ENCODE measurements at regions not wholly inside any gene's neighbourhood (a gene's known extent, or its start where the extent isn't known, plus 50 kb on each side); places are given as distances from the start of the nearest gene placed in this dataset.
A peak's percentile ranks its signal among the peaks of the same experiment; 100 is the strongest.
"Not testable (repeated sequence)": the region's sequence is repeated elsewhere in the genome, so short reads cannot be mapped to it uniquely, and the experiment has no call there.

- H3K27me3 Mint-ChIP-seq: peaks cover 11 to 17% of the 10 kb centered on the region in 2 donors
- DNase-seq: no peak
- H3K4me3 Mint-ChIP-seq: no peak overlapping the region
- H3K9me3 Mint-ChIP-seq: peaks cover 6% of the 10 kb centered on the region in 2 donors
- H3K36me3 Mint-ChIP-seq: peaks cover 0 to 2% of the 10 kb centered on the region in 2 donors
- H3K4me1 Mint-ChIP-seq: peaks cover 0 to 2% of the 10 kb centered on the region in 2 donors
- no peak for ATAC-seq (replicated peaks)
- H3K27ac Mint-ChIP-seq: no peak overlapping the region
Observed at GRCh38 chr11:71137376-71137775, 115.0 kb downstream of the SHANK2 start.

- Mint-ChIP-seq H3K27me3 (peaks cover 11 to 25% of the 10 kb centered on the region in 2 donors), H3K9me3 (peaks cover 6% of the 10 kb centered on the region in 2 donors), H3K36me3 (peaks cover 0 to 2% of the 10 kb centered on the region in 2 donors), H3K27ac (no peak overlapping the region), H3K4me1 (peaks cover 0 to 2% of the 10 kb centered on the region in 2 donors), H3K4me3 (no peak overlapping the region)
- no peak for DNase-seq
- ATAC-seq (replicated peaks): no peak
Observed at GRCh38 chr11:71136095-71136845, 116.1 kb downstream of the SHANK2 start.

- Mint-ChIP-seq H3K27ac (no peak overlapping the region), H3K4me1 (peaks cover 0 to 2% of the 10 kb centered on the region in 2 donors), H3K36me3 (peaks cover 0 to 2% of the 10 kb centered on the region in 2 donors), H3K27me3 (peaks cover 11 to 30% of the 10 kb centered on the region in 2 donors), H3K9me3 (peaks cover 6% of the 10 kb centered on the region in 2 donors), H3K4me3 (no peak overlapping the region)
- no peak for ATAC-seq (replicated peaks)
- DNase-seq: no peak
Observed at GRCh38 chr11:71135112-71135511, 117.3 kb downstream of the SHANK2 start.

- H3K4me3 Mint-ChIP-seq: no peak overlapping the region
- H3K27me3 Mint-ChIP-seq: peaks cover 17 to 30% of the 10 kb centered on the region in 2 donors
- H3K27ac Mint-ChIP-seq: no peak overlapping the region
- DNase-seq: no peak
- ATAC-seq (replicated peaks): no peak
- H3K4me1 Mint-ChIP-seq: peaks cover 0 to 2% of the 10 kb centered on the region in 2 donors
- H3K36me3 Mint-ChIP-seq: peaks cover 0 to 2% of the 10 kb centered on the region in 2 donors
- peaks cover 6% of the 10 kb centered on the region in 2 donors for H3K9me3 Mint-ChIP-seq
Observed at GRCh38 chr11:71133946-71134345, 118.4 kb downstream of the SHANK2 start.

GRCh38 chr11:71131861-71132260 lies 120.5 kb downstream of the SHANK2 start:
- peaks cover 0 to 2% of the 10 kb centered on the region in 2 donors for H3K36me3 Mint-ChIP-seq
- ATAC-seq (replicated peaks) (no peak), DNase-seq (no peak)
- no peak overlapping the region for H3K4me3 Mint-ChIP-seq
- peaks cover 19 to 36% of the 10 kb centered on the region in 2 donors for H3K27me3 Mint-ChIP-seq
- peaks cover 0 to 2% of the 10 kb centered on the region in 2 donors for H3K4me1 Mint-ChIP-seq
- peaks cover 6% of the 10 kb centered on the region in 2 donors for H3K9me3 Mint-ChIP-seq
- no peak overlapping the region for H3K27ac Mint-ChIP-seq

GRCh38 chr11:71130106-71130505 lies 122.3 kb downstream of the SHANK2 start:
- no peak overlapping the region for H3K27ac Mint-ChIP-seq
- peaks cover 0 to 2% of the 10 kb centered on the region in 2 donors for H3K36me3 Mint-ChIP-seq
- no peak for ATAC-seq (replicated peaks)
- peaks cover 0 to 2% of the 10 kb centered on the region in 2 donors for H3K4me1 Mint-ChIP-seq
- H3K4me3 Mint-ChIP-seq: no peak overlapping the region
- peaks cover 16 to 30% of the 10 kb centered on the region in 2 donors for H3K27me3 Mint-ChIP-seq
- H3K9me3 Mint-ChIP-seq: peaks cover 3% of the 10 kb centered on the region in 2 donors
- DNase-seq: no peak

- no peak for ATAC-seq (replicated peaks)
- peaks cover 0 to 2% of the 10 kb centered on the region in 2 donors for H3K4me1 Mint-ChIP-seq
- no peak overlapping the region for H3K27ac Mint-ChIP-seq
- H3K4me3 Mint-ChIP-seq: no peak overlapping the region
- H3K9me3 Mint-ChIP-seq: no peaks in the 10 kb centered on the region
- H3K27me3 Mint-ChIP-seq: peaks cover 16 to 25% of the 10 kb centered on the region in 2 donors
- DNase-seq: no peak
- no peaks in the 10 kb centered on the region for H3K36me3 Mint-ChIP-seq
Observed at GRCh38 chr11:71129624-71130023, 122.8 kb downstream of the SHANK2 start.

- ATAC-seq (replicated peaks): no peak
Observed at GRCh38 chr11:71127806-71128205, 124.6 kb downstream of the SHANK2 start.

GRCh38 chr11:71126401-71126800 lies 126.0 kb downstream of the SHANK2 start:
- not testable (repeated sequence) for H3K4me1 Mint-ChIP-seq; H3K27ac Mint-ChIP-seq; H3K4me3 Mint-ChIP-seq; DNase-seq; ATAC-seq (replicated peaks); H3K9me3 Mint-ChIP-seq; H3K36me3 Mint-ChIP-seq
- peaks cover 10 to 13% of the 10 kb centered on the region in 2 donors for H3K27me3 Mint-ChIP-seq

More at GRCh38 chr11:71127806-71128205, 124.6 kb downstream of the SHANK2 start:
- peaks cover 0 to under 1% of the 10 kb centered on the region in 2 donors for H3K4me1 Mint-ChIP-seq
- H3K36me3 Mint-ChIP-seq: no peaks in the 10 kb centered on the region
- no peak for DNase-seq
- H3K9me3 Mint-ChIP-seq: peaks cover 6 to 9% of the 10 kb centered on the region in 2 donors
- H3K4me3 Mint-ChIP-seq: no peak overlapping the region
- peaks cover 10 to 19% of the 10 kb centered on the region in 2 donors for H3K27me3 Mint-ChIP-seq
- no peak overlapping the region for H3K27ac Mint-ChIP-seq

- ATAC-seq (replicated peaks) (no peak), DNase-seq (no peak)
- Mint-ChIP-seq H3K4me1 (no peaks in the 10 kb centered on the region), H3K9me3 (peaks cover 6 to 9% of the 10 kb centered on the region in 2 donors), H3K36me3 (no peaks in the 10 kb centered on the region), H3K27me3 (peaks cover 10 to 14% of the 10 kb centered on the region in 2 donors), H3K27ac (no peak overlapping the region), H3K4me3 (no peak overlapping the region)
Observed at GRCh38 chr11:71125150-71125549, 127.2 kb downstream of the SHANK2 start.

- Mint-ChIP-seq H3K4me1 (no peaks in the 10 kb centered on the region), H3K27me3 (peaks cover 11 to 20% of the 10 kb centered on the region in 2 donors), H3K9me3 (peaks cover 6 to 9% of the 10 kb centered on the region in 2 donors), H3K36me3 (no peaks in the 10 kb centered on the region), H3K4me3 (no peak overlapping the region), H3K27ac (no peak overlapping the region)
- no peak for DNase-seq
- no peak for ATAC-seq (replicated peaks)
Observed at GRCh38 chr11:71124127-71124526, 128.2 kb downstream of the SHANK2 start.

- no peak overlapping the region for H3K4me3 Mint-ChIP-seq
Observed at GRCh38 chr11:71120471-71120896, 131.9 kb downstream of the SHANK2 start.

GRCh38 chr11:71119656-71120269 lies 132.6 kb downstream of the SHANK2 start:
- ATAC-seq (replicated peaks) (no peak), DNase-seq (no peak)
- Mint-ChIP-seq H3K27me3 (peaks cover 18 to 50% of the 10 kb centered on the region in 2 donors), H3K36me3 (no peaks in the 10 kb centered on the region), H3K4me3 (no peak overlapping the region), H3K27ac (no peak overlapping the region), H3K9me3 (peaks cover 6 to 9% of the 10 kb centered on the region in 2 donors), H3K4me1 (peaks cover 3 to 6% of the 10 kb centered on the region in 2 donors)

More at GRCh38 chr11:71120471-71120896, 131.9 kb downstream of the SHANK2 start:
- ATAC-seq (replicated peaks) (peak; percentile 50 to 56), DNase-seq (no peak)
- Mint-ChIP-seq H3K27ac (no peak overlapping the region), H3K36me3 (no peaks in the 10 kb centered on the region), H3K9me3 (peaks cover 6 to 9% of the 10 kb centered on the region in 2 donors), H3K27me3 (peaks cover 18 to 49% of the 10 kb centered on the region in 2 donors), H3K4me1 (peaks cover 3 to 6% of the 10 kb centered on the region in 2 donors)

GRCh38 chr11:71118671-71119250 lies 133.6 kb downstream of the SHANK2 start:
- DNase-seq: no peak
- H3K4me3 Mint-ChIP-seq: no peak overlapping the region

More at GRCh38 chr11:71118671-71119250, 133.6 kb downstream of the SHANK2 start:
- Mint-ChIP-seq H3K27me3 (peaks cover 25 to 60% of the 10 kb centered on the region in 2 donors), H3K27ac (no peak overlapping the region), H3K36me3 (no peaks in the 10 kb centered on the region), H3K4me1 (peaks cover 3 to 6% of the 10 kb centered on the region in 2 donors), H3K9me3 (peaks cover 1 to 5% of the 10 kb centered on the region in 2 donors)
- no peak for ATAC-seq (replicated peaks)

All from stimulated activated naive B cell treated with anti-CD40 and anti-IgM and Interleukin-4, amounts not matched to agents 10 μg/mL and 1 μg/mL and 100 μg/mL, for 72 hours (primary cell).